Kidney capillary endothelial cell (primary cell): ENCODE measurements at regions not wholly inside any gene's neighbourhood (a gene's known extent, or its start where the extent isn't known, plus 50 kb on each side); places are given as distances from the start of the nearest gene placed in this dataset.
"Not testable (repeated sequence)": the region's sequence is repeated elsewhere in the genome, so short reads cannot be mapped to it uniquely, and the experiment has no call there.

Source experiments
- DNase-seq: peaks from one replicate; pipeline ENCODE4 v3.0.0-alpha.2; 2018; ENCODE audit warnings: low spot score

DNA sequence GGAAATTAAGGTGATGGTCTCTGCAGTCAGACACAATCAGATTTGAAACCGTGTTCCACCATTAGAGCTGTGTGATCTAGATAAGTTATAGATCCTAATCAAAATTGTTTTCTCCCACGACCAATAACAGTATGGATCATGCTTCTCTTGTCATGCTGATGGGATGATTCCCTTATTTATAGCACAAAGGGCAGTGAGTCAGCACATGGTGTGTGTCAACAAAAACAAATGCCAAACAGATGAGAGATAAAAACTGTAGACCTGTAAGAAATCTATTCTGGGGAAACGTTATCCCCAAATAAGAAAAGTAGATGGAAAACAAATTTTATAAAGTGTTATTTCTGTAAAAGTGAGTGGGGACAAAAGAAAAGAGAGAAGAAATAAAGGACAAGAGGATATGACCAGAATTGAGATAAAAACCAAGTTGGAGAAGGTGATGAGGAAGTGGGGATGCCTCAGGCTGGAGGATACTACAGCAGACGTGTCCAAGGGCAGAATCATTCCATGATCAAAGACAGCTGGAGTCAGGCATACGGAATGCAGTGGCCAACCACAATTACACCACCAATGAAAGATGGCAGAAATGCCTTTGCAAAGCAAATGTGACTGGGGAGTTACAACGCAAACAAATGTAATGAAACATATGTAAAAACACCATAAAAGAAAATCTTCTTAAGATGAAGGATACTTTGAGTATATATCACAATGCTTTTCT is 377.8 kb upstream of the PRKX start:
- DNase-seq, result no peak

DNA sequence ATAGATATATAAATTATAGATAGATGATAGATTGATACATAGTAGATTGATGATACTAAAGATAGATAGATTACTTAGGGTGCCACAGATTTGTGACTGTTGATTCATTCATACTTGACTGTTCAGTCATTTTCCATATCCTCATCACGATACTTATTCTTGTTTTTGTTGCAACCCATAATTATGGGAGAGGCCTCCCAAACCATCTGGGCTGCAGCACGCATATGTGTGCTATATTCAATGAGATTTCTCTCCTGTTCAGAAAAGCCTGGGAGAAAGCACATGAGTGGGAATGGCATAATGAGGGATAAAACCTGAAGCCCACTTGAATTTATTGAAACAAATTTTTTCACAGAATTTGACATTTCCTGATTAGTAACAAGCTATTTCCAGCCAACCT is 346.4 kb upstream of the PRKX start:
- no peak for DNase-seq

DNA sequence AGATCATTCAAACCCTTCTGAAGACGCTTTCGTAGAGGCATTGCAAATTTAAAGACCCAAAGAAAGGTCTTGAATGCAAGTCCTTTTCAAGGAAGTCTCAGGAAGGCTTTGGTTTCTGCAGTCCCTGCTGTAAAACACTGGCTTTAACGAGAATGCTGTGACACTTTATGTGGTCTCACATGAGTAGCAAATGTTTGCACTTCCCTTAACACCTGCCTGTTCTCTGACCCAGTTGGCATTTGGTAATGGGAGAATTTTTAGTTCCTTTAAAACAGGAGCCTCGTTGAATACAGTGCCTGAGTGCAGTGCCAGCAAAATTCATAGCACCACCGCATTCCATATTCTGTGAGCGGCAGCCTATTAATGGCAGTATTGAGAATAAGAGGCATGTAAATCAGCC is 330.5 kb upstream of the PRKX start:
- DNase-seq, result no peak

DNA sequence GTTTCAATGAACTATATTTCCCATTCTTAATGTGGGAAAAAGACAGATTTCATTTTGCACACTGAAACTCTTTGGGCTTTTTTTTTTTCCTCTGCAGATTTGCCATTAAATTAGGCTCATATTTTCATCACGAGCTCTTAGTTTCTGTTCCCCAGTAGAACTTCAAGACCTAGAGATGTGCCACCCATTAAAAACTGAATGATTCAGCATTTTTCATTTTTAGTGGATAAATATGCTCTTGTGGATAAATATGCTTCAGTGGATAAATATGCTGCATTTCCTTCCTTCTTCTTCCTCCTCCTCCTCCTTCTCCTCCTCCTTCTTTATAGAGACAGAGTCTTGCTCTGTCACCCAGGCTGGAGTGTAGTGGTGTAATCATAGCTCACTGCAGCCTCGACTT is 322.4 kb upstream of the PRKX start:
- DNase-seq, result no peak

DNA sequence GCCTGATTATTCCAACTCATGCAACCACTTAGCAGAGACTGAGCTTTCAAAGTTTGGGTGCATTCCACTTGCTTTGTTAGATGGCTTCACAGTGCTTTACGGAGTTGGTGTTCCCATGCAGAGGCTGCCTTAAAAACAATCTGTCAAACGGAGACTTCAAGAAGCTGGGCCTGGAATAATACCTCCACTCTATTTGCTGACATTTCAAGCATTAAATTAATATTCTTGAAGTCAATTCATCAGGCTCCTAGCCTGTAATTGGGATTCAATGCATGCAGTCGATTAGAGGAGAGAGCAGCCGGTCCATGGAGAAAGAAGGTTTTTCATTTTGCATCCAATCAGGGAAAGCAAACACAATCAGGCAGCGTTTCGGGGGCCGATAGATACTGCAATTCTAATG is 314.7 kb upstream of the PRKX start:
- no peak for DNase-seq

DNA sequence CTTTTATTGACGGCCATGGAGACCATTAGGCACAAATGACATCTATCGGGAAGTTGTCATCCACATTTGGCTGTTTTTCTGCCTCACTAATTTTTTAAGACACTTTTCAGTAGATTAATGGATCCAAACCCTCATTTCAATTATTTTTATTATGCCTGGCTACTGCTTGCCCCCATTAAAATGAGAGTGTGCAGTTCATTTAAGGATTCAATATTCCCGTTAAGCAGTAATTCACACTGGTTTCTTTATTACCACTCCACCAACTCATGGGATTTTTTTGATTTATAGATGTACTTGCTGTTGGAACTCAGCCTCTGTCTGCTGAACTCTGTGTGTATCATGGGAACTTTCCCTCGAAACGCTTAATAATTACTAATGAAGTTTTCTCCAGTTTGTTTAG is 291.8 kb upstream of the PRKX start:
- no peak for DNase-seq

DNA sequence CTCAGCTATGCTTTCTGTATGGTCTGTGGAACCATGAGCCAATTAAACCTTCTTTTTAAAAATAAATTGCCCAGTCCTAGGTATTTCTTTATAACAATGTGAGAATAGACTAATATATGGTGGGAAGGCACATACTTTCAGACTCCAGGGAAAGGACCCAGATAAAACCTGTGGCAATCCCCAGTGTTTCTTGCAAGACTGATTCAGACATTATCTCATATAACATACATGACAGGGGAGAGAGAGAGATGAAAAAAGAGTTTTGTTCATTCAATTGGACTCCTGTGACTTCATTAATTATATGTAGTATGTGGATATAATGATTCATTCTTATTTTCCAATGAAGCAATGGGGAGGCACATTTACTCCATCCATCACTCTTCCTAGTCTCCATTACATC is 291.4 kb upstream of the PRKX start:
- no peak for DNase-seq

DNA sequence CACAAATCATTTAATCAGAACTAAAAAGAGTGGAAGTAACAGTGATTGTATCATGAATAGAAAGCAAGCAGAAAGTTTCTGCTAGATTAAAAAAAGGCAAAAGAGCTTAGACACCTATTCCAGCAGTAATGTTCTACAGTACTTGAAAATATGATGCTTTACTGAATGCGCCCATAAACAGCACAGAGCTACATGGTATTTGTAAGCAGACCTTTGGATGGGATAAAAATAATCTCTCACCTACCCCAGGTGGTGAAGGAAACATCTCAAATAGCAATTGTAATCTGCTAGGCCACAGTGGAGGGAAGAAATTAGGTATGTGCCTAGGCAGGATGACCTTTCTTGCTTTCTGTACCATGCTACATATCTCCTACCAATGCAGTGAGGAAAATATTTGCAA is 280.9 kb upstream of the PRKX start:
- no peak for DNase-seq

DNA sequence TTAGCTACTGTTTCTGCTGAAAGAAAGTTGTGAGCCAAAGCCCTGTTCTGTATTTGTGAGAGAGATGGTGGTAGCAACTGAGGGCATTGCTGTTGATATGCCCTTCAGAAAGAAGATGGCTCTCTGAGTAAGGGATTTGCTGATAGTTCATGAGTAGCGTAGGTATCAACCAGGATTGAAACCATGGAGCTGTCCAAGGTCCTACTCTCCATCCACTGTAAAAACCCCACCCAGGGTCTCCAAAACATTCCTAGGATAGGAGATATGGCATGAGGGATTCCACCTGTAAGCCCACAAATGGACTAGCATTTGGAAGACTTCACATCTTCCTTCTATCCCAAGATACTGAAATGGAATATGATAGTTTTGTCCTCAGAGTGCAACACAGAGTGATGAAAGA is 277.1 kb upstream of the PRKX start:
- DNase-seq, result no peak

DNA sequence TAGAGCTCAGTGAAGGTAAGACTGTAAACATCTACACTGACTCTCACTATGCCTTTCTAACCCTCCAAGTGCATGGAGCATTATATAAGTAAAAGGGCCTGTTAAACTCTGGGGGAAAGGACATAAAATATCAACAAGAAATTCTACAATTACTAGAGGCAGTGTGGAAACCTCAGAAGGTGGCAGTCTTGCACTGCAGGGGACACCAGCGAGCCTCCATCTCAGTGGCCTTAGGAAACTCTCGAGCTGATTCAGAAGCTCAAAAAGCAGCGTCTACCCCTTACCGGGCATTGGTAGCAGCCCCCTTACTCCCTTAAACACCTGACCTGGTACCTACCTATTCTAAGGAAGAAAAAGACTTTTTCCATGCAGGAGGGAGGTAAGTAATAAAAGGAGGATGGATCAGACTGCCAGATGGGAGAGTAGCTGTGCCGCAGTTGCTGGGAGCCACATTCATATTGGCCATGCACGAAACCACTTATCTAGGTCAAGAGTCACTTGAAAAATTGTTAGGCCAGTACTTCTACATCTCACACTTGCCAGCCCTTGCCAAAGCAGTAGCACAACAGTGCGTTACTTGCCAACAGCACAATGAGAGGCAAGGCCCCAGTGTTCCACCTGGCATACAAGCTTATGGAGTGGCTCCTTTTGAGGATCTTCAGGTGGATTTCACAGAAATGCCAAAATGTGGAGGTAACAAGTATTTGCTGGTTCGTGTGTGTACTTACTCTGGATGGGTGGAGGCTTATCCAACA is 258.8 kb upstream of the PRKX start:
- not testable (repeated sequence) for DNase-seq

DNA sequence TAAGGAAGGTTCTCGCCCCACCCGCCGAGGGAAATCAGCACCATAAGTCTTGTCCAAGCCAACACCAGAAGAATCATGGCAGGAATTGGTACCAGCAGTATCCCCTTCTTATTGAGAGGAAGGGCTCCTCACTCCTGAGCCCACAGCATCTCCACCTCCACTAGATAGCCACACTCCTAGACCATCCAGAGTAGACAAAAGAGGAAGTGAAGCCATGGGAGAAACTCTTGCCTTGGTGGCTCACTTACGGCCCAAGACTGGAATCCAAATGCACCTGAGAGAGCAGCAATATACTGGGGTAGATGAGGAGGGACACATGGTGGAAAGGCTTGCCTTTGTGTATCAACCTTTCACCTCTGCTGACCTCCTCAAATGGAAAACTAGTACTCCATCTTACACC is 255.3 kb upstream of the PRKX start:
- no peak for DNase-seq

DNA sequence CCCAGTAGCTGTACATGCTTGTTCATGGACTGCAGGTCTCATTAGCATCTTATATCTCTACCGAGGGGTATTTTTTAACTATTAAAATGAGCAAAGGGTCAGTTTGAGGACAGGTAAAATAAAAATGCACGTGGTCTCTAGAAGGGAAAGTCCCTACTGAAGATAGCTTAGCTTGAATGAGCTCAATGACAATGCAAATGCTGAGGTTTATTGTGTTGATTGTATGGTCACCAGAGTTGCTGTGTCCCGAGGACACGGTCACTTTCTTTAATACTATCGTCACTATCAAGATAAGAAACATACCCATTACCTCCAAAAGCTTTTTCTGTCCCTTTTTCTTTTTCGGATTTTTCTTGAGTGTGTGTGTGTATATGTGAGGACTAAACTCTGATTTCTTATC is 250.5 kb upstream of the PRKX start:
- DNase-seq, result no peak

DNA sequence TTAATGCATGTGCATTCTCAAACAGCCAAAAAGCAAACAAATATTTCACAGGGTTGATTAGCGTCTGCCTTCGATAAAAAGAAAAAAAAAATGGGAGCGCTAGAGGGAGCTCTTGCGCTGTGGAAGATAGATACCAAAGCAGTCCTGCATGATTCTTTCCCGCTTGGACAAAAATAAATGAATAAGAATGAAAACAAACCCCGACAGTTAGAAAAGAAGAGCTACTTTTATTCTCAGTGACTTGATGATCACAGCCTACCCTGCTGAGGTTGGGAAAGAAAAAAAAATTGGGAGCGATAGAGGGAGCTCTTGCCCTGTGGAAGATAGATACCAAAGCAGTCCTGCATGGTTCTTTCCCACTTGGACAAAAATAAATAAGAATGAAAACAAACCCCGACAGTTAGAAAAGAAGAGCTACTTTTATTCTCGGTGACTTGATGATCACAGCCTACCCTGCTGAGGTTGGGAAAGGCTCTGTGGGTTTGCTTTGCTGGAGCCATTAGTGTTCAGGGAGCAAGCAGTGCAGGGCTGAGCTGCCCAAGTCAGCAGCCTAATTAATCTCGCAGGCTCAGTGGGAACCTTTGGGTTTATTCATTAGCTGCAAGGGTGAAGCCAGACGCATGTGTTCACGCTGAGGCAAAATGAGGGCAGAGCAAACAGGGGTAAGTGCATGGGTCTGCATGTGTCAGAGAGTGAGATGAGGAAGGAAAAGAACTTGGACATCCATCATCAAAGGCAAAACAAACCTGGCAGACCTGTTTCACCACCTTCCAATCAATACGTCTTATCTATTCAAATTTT is 249.3 kb upstream of the PRKX start:
- DNase-seq, result peak; percentile 40

DNA sequence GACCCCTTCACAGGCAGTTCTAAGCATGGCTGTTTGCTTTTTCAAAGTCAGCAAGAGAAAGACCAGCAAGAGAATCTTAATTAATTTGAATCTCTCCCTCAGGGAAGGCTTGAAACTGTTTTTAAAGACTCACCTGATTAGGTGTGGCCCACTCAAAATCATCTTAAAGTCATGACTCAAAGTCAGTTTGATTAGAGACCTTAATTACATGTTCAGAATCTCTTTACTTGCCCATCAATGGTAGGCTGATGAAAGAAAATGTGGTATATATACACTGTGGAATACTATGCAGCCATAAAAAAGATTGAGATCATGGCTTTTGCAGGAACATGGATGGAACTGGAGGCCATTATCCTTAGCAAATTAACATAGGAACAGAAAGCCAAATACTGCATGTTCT is 247.5 kb upstream of the PRKX start:
- DNase-seq, result no peak

DNA sequence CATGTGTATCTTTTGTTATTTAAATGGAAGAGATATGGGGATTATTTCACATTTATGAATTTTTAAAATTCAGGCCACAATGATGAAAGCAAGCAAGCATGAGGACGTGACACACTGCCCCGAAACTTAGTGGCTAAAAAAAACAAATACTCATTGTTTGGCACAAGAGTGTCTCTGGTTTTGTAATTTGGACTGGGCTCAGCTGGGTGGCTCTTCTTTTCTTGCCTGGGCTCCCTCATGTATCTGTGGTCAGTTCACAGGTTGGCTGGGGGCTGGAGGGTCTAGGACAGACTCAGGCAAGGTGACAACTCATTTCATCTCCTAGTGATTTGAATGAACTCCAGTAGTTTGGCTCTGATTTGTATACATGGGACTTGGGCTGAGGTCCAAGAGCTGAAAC is 238.4 kb upstream of the PRKX start:
- no peak for DNase-seq

DNA sequence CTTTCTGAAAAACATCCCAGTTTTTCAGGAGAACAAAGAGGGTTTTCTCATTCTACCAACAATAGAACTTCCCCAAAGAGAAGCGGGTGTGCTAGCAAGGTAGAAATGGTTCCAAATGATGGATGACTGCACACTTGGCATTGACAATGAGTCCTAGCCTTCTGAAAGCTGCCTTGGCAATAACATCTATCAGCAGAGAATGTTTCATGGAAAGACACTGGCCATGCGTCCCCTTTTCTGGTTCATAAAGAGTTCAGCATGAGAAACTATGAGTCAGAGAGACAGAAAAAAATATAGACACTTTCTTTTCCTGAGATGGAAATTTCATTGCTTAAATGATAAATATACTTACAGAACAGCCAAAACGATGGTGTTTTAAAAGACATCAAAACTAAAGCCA is 236.9 kb upstream of the PRKX start:
- DNase-seq, result no peak

DNA sequence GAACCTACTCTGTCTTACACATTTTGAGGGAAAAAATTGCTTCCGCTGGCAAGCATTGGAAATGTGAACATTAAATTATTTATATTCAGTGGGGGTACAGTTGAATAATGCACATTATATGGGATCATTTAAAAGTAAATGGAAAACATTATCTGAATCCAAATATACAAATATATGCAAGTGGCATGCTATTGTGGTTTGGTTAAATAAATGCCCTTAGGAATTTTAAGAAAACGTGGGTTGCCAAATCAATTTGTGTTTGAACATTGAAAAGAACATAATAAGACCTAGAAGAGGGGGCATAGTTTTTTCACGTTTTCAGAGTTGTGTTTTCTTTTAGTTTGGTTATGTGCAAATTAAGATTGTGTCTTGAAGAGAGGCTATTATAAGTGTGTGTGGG is 230.5 kb upstream of the PRKX start:
- no peak for DNase-seq

DNA sequence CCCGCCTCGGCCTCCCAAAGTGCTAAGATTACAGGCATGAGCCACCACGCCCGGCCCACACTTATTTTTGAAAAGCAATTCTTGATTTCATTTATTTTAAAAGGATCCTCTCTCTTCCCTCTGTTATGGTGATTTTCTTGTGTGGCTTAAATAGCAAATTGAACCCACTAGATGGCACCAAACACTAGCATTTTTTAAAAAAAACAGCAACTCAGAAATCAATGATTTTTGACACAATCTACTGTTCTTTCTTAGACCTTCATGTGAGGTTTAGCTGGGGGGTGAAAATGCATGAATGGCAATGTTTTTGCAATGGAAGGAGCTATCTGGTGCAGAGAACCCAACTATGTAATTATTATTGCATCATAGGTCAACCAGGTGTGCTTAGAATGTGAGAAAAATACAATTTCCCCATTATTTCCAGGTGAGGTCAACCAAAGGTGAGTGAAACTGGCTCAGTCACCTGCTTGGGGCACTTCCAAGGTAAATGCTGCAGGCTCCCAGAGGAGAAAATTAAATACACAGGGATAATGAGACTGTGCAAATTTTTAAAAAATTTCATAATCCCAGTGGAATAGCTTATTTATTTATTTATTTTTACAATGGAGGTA is 226.7 kb upstream of the PRKX start:
- peak; percentile 8 for DNase-seq

DNA sequence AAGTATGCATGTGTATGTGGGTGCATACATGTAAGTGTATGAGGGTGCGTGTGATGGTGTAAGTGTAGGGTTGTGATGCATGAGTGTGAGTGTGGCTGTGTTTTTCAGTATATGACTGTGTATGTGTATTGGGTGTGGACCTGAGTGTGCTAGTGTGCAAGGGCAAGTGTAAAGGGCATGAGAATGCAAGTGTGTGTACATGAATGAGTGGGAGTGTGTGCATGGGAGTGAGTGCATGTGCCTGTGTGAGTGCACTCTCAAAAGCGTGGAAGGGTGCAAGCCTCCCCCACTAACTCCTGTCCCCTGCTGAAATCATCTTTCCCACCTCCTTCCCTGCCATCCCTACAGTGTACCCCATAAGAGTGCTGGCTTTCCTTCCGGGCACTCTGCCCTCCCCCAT is 225.1 kb upstream of the PRKX start:
- DNase-seq, result no peak

DNA sequence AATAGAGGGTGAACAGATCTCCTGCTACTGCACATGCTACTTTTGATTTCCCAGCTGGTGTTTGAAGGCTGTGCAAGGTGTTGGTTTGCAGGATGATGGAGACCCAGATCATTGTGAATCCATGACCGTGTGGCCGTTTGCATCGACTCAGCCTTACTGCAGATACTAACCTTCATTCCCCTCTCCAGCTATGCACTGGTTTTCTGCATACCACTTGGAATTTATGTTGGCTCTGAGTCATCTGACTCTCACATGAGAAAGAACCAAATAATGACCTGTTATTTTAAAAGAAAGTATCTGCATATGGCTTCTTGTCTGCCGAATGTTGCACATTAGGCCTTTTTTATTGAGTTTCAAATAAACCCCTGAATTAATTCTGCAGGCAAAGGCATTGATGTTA is 221.7 kb upstream of the PRKX start:
- DNase-seq, result not testable (repeated sequence)

DNA sequence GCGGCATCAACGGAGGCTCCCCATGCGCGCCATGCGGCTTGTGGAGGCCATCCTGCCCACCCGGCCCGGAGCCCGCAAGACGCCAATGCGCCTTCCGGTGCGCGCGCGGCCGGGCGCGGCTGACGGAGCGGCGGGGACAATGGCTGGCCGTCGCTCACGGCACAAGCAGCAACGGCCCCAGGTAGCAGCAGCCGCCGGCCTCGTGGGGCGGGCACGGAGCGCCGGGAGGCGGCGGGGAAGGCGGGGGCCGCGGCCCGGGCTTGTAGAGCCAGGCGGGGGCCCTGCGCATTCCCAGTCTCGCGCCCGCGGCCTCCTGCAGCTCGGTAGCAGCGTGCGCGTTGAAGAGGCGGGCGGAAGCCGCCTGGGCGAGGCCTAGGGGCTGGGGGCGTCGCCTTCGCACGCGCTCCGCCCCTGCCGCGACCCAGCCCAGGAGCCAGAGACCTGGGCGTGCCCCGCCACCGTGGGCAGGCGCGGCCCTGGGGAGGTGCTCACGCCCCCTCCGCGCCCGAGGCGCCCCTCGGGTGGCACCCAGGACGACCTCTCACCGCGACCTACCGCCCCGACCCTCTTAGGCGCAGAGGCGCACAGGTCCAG is 207.1 kb upstream of the PRKX start:
- not testable (repeated sequence) for DNase-seq
